ENCODE measurements at regions not wholly inside any gene's neighbourhood (a gene's known extent, or its start where the extent isn't known, plus 50 kb on each side); places are given as distances from the start of the nearest gene placed in this dataset.
A peak's percentile ranks its signal among the peaks of the same experiment; 100 is the strongest.

- H3K18ac ChIP-seq (ENCODE audit: low read length), result no peak overlapping the region
- no peaks in the 10 kb centered on the region for H3K4me1 ChIP-seq (ENCODE audit: control insufficient read depth in 2 of 2, insufficient read depth in 1 of 2, low read depth in 1 of 2, low read length in 2 of 2)
- H3K4me2 ChIP-seq (ENCODE audit: insufficient read depth, low read length, poor library complexity, severe bottlenecking), result no peak overlapping the region
- no peak overlapping the region for H4K91ac ChIP-seq (ENCODE audit: low read depth, low read length, poor library complexity)
- no peak for DNase-seq (ENCODE audit: low spot score)
- H2BK120ac ChIP-seq (ENCODE audit: low read depth, low read length), result no peak overlapping the region
- no peak overlapping the region for H3K14ac ChIP-seq (ENCODE audit: low read length)
- H3K9me3 ChIP-seq (replicated peaks in 1 of 2; ENCODE audit: control insufficient read depth in 2 of 2, insufficient read depth in 1 of 2, low read depth in 1 of 2, low read length in 2 of 2), result no peaks in the 10 kb centered on the region
- no peak overlapping the region for H2AFZ ChIP-seq (ENCODE audit: low read length)
- H3K9ac ChIP-seq (ENCODE audit: low read depth, low read length, poor library complexity), result no peak overlapping the region
- no peak overlapping the region for H2BK15ac ChIP-seq (ENCODE audit: low read length)
- H2AK5ac ChIP-seq (ENCODE audit: low read depth, low read length), result no peak overlapping the region
- no peak overlapping the region for H3K4me3 ChIP-seq (ENCODE audit: low read length in 2 of 2)
- H4K8ac ChIP-seq (ENCODE audit: low read depth, low read length), result no peak overlapping the region
- no peak overlapping the region for H3K4ac ChIP-seq (ENCODE audit: low read length)
- H3K36me3 ChIP-seq (replicated peaks in 1 of 2; ENCODE audit: control insufficient read depth in 2 of 2, insufficient read depth in 2 of 2, low read length in 2 of 2), result no peaks in the 10 kb centered on the region
- H3K27ac ChIP-seq (replicated peaks; ENCODE audit: low read length), result no peak overlapping the region
- H3K27me3 ChIP-seq (ENCODE audit: control insufficient read depth in 3 of 3, insufficient read depth in 3 of 3, low read depth in 1 of 3, low read length in 3 of 3), result no peaks in the 10 kb centered on the region
- no peak overlapping the region for H2BK5ac ChIP-seq (ENCODE audit: low read length)
- no peak overlapping the region for H2BK12ac ChIP-seq (ENCODE audit: low read length)
- H3K79me1 ChIP-seq (ENCODE audit: low read depth, low read length), result no peaks in the 10 kb centered on the region
- no peak overlapping the region for H3K23ac ChIP-seq (ENCODE audit: low read depth, low read length, poor library complexity)
Observed at GRCh38 chr20:7609251-7609650, 331.0 kb downstream of the HAO1 start.

- H3K9ac ChIP-seq (ENCODE audit: low read depth, low read length, poor library complexity), result no peak overlapping the region
- H3K23ac ChIP-seq (ENCODE audit: low read depth, low read length, poor library complexity), result no peak overlapping the region
- no peak overlapping the region for H3K27ac ChIP-seq (replicated peaks; ENCODE audit: low read length)
- H3K4me3 ChIP-seq (ENCODE audit: low read length in 2 of 2), result no peak overlapping the region
- no peak overlapping the region for H2AFZ ChIP-seq (ENCODE audit: low read length)
- no peaks in the 10 kb centered on the region for H3K4me1 ChIP-seq (ENCODE audit: control insufficient read depth in 2 of 2, insufficient read depth in 1 of 2, low read depth in 1 of 2, low read length in 2 of 2)
- H2AK5ac ChIP-seq (ENCODE audit: low read depth, low read length), result no peak overlapping the region
- H3K18ac ChIP-seq (ENCODE audit: low read length), result no peak overlapping the region
- H3K4ac ChIP-seq (ENCODE audit: low read length), result no peak overlapping the region
- H3K36me3 ChIP-seq (replicated peaks in 1 of 2; ENCODE audit: control insufficient read depth in 2 of 2, insufficient read depth in 2 of 2, low read length in 2 of 2), result no peaks in the 10 kb centered on the region
- WGBS, 2 donors (ENCODE audit: extremely low coverage in 2 of 2, insufficient read length in 2 of 2, insufficient replicate concordance in 1 of 2), result no CpG with 5 or more reads among the region's 4 CpGs
- H2BK15ac ChIP-seq (ENCODE audit: low read length), result no peak overlapping the region
- H4K91ac ChIP-seq (ENCODE audit: low read depth, low read length, poor library complexity), result no peak overlapping the region
- no peak overlapping the region for H3K4me2 ChIP-seq (ENCODE audit: insufficient read depth, low read length, poor library complexity, severe bottlenecking)
- no peaks in the 10 kb centered on the region for H3K79me1 ChIP-seq (ENCODE audit: low read depth, low read length)
- no peak overlapping the region for H2BK120ac ChIP-seq (ENCODE audit: low read depth, low read length)
- H2BK5ac ChIP-seq (ENCODE audit: low read length), result no peak overlapping the region
- H4K8ac ChIP-seq (ENCODE audit: low read depth, low read length), result no peak overlapping the region
- no peak overlapping the region for H2BK12ac ChIP-seq (ENCODE audit: low read length)
- no peak overlapping the region for H3K14ac ChIP-seq (ENCODE audit: low read length)
- no peaks in the 10 kb centered on the region for H3K9me3 ChIP-seq (replicated peaks in 1 of 2; ENCODE audit: control insufficient read depth in 2 of 2, insufficient read depth in 1 of 2, low read depth in 1 of 2, low read length in 2 of 2)
- no peak for DNase-seq (ENCODE audit: low spot score)
- H3K27me3 ChIP-seq (ENCODE audit: control insufficient read depth in 3 of 3, insufficient read depth in 3 of 3, low read depth in 1 of 3, low read length in 3 of 3), result no peaks in the 10 kb centered on the region
Observed at GRCh38 chr20:7610681-7611080, 329.6 kb downstream of the HAO1 start.

GRCh38 chr20:7617797-7618196 lies 322.5 kb downstream of the HAO1 start:
- Histone ChIP-seq H2BK15ac (ENCODE audit: low read length) (no peak overlapping the region), H3K4me2 (ENCODE audit: insufficient read depth, low read length, poor library complexity, severe bottlenecking) (no peak overlapping the region), H2BK5ac (ENCODE audit: low read length) (no peak overlapping the region), H2BK12ac (ENCODE audit: low read length) (no peak overlapping the region), H3K23ac (ENCODE audit: low read depth, low read length, poor library complexity) (no peak overlapping the region), H3K9ac (ENCODE audit: low read depth, low read length, poor library complexity) (no peak overlapping the region), H3K4me3 (ENCODE audit: low read length in 2 of 2) (no peak overlapping the region), H3K27ac (replicated peaks; ENCODE audit: low read length) (no peak overlapping the region), H3K9me3 (replicated peaks in 1 of 2; ENCODE audit: control insufficient read depth in 2 of 2, insufficient read depth in 1 of 2, low read depth in 1 of 2, low read length in 2 of 2) (peaks cover 0 to 5% of the 10 kb centered on the region in 2 donors), H3K18ac (ENCODE audit: low read length) (no peak overlapping the region), H4K91ac (ENCODE audit: low read depth, low read length, poor library complexity) (no peak overlapping the region), H3K14ac (ENCODE audit: low read length) (no peak overlapping the region), H2BK120ac (ENCODE audit: low read depth, low read length) (no peak overlapping the region), H3K79me1 (ENCODE audit: low read depth, low read length) (no peaks in the 10 kb centered on the region), H3K4me1 (ENCODE audit: control insufficient read depth in 2 of 2, insufficient read depth in 1 of 2, low read depth in 1 of 2, low read length in 2 of 2) (no peaks in the 10 kb centered on the region), H3K36me3 (replicated peaks in 1 of 2; ENCODE audit: control insufficient read depth in 2 of 2, insufficient read depth in 2 of 2, low read length in 2 of 2) (no peaks in the 10 kb centered on the region), H3K27me3 (ENCODE audit: control insufficient read depth in 3 of 3, insufficient read depth in 3 of 3, low read depth in 1 of 3, low read length in 3 of 3) (no peaks in the 10 kb centered on the region), H2AK5ac (ENCODE audit: low read depth, low read length) (no peak overlapping the region), H4K8ac (ENCODE audit: low read depth, low read length) (no peak overlapping the region), H2AFZ (ENCODE audit: low read length) (no peak overlapping the region), H3K4ac (ENCODE audit: low read length) (no peak overlapping the region)
- WGBS, 2 donors (ENCODE audit: extremely low coverage in 2 of 2, insufficient read length in 2 of 2, insufficient replicate concordance in 1 of 2), result no CpG with 5 or more reads among the region's 2 CpGs
- no peak for DNase-seq (ENCODE audit: low spot score)

GRCh38 chr20:7622399-7622961 lies 317.8 kb downstream of the HAO1 start:
- Histone ChIP-seq H2BK15ac (ENCODE audit: low read length) (no peak overlapping the region), H2BK12ac (ENCODE audit: low read length) (no peak overlapping the region), H3K9me3 (replicated peaks in 1 of 2; ENCODE audit: control insufficient read depth in 2 of 2, insufficient read depth in 1 of 2, low read depth in 1 of 2, low read length in 2 of 2) (peaks cover 0 to 6% of the 10 kb centered on the region in 2 donors), H3K4me2 (ENCODE audit: insufficient read depth, low read length, poor library complexity, severe bottlenecking) (no peak overlapping the region), H3K9ac (ENCODE audit: low read depth, low read length, poor library complexity) (no peak overlapping the region), H3K79me1 (ENCODE audit: low read depth, low read length) (no peaks in the 10 kb centered on the region), H2BK120ac (ENCODE audit: low read depth, low read length) (no peak overlapping the region), H3K36me3 (replicated peaks in 1 of 2; ENCODE audit: control insufficient read depth in 2 of 2, insufficient read depth in 2 of 2, low read length in 2 of 2) (no peaks in the 10 kb centered on the region), H3K27ac (replicated peaks; ENCODE audit: low read length) (no peak overlapping the region), H3K4me3 (ENCODE audit: low read length in 2 of 2) (peak overlapping the region in 1 of 2 donors; percentile 20), H3K4me1 (ENCODE audit: control insufficient read depth in 2 of 2, insufficient read depth in 1 of 2, low read depth in 1 of 2, low read length in 2 of 2) (no peaks in the 10 kb centered on the region), H3K14ac (ENCODE audit: low read length) (no peak overlapping the region), H3K23ac (ENCODE audit: low read depth, low read length, poor library complexity) (peak overlapping the region; percentile 43), H3K27me3 (ENCODE audit: control insufficient read depth in 3 of 3, insufficient read depth in 3 of 3, low read depth in 1 of 3, low read length in 3 of 3) (no peaks in the 10 kb centered on the region), H2AFZ (ENCODE audit: low read length) (no peak overlapping the region), H4K91ac (ENCODE audit: low read depth, low read length, poor library complexity) (no peak overlapping the region), H2AK5ac (ENCODE audit: low read depth, low read length) (peak overlapping the region; percentile 70), H3K18ac (ENCODE audit: low read length) (peak overlapping the region; percentile 48), H3K4ac (ENCODE audit: low read length) (no peak overlapping the region), H4K8ac (ENCODE audit: low read depth, low read length) (peak overlapping the region; percentile 23), H2BK5ac (ENCODE audit: low read length) (no peak overlapping the region)
- no peak for DNase-seq (ENCODE audit: low spot score)
- no CpG with 5 or more reads among the region's 28 CpGs for WGBS, 2 donors (ENCODE audit: extremely low coverage in 2 of 2, insufficient read length in 2 of 2, insufficient replicate concordance in 1 of 2)

All from neuronal stem cell (in vitro differentiated cells).